ENCODE measurements at regions not wholly inside any gene's neighbourhood (a gene's known extent, or its start where the extent isn't known, plus 50 kb on each side); places are given as distances from the start of the nearest gene placed in this dataset.

GRCh38 chr19:27679399-27679798, 1533.6 kb downstream of the UQCRFS1 start:
- H3K4me1 ChIP-seq (replicated peaks; ENCODE audit: insufficient read depth), result no peaks in the 10 kb centered on the region
- no peak overlapping the region for H3K4me3 ChIP-seq
- no peak overlapping the region for H2AFZ ChIP-seq
- no TSS peak for BruUV-seq (replicated peaks)
- H3K9me2 ChIP-seq (ENCODE audit: insufficient read depth), result no peaks in the 10 kb centered on the region
- POLR2A ChIA-PET (ENCODE audit: unreplicated experiment), result no interaction called here
- DNase-seq, result no peak
- H3K9me3 ChIP-seq (ENCODE audit: insufficient read depth, low read depth), result no peaks in the 10 kb centered on the region
- CTCF ChIA-PET, result no interaction called here
- H3K27me3 ChIP-seq (ENCODE audit: insufficient read depth, low read depth), result peaks cover 27% of the 10 kb centered on the region
- no peak for TF ChIP-seq CTCF (conservative IDR thresholded peaks at IDR 0.05)
- TF ChIP-seq EZH2 (IDR thresholded peaks at IDR 0.05; ENCODE audit: low read depth), result no peak
- H3K36me3 ChIP-seq (ENCODE audit: low read depth), result no peaks in the 10 kb centered on the region
- H3K27ac ChIP-seq, result no peak overlapping the region
- no peaks in the 10 kb centered on the region for H3K79me2 ChIP-seq (ENCODE audit: low read depth)
- H3K4me2 ChIP-seq, result no peak overlapping the region
- no peaks in the 10 kb centered on the region for H4K20me1 ChIP-seq (ENCODE audit: insufficient read depth)
- no peaks in the 10 kb centered on the region for H3F3A ChIP-seq (ENCODE audit: insufficient read depth, low read depth)
- intact Hi-C loops (cut with micrococcal nuclease; ENCODE audit: unreplicated experiment), result no loop called here

- no peak for DNase-seq
- Histone ChIP-seq H4K20me1 (ENCODE audit: insufficient read depth) (no peaks in the 10 kb centered on the region), H3F3A (ENCODE audit: insufficient read depth, low read depth) (no peaks in the 10 kb centered on the region), H2AFZ (no peak overlapping the region), H3K27ac (no peak overlapping the region), H3K4me2 (no peak overlapping the region), H3K27me3 (ENCODE audit: insufficient read depth, low read depth) (peaks cover 43% of the 10 kb centered on the region), H3K4me3 (no peak overlapping the region), H3K4me1 (replicated peaks; ENCODE audit: insufficient read depth) (no peaks in the 10 kb centered on the region), H3K9me3 (ENCODE audit: insufficient read depth, low read depth) (no peaks in the 10 kb centered on the region), H3K9me2 (ENCODE audit: insufficient read depth) (no peaks in the 10 kb centered on the region), H3K36me3 (ENCODE audit: low read depth) (no peaks in the 10 kb centered on the region), H3K79me2 (ENCODE audit: low read depth) (no peaks in the 10 kb centered on the region)
- ChIA-PET CTCF (no interaction called here), POLR2A (ENCODE audit: unreplicated experiment) (no interaction called here)
- no TSS peak for BruUV-seq (replicated peaks)
- no peak for TF ChIP-seq CTCF (conservative IDR thresholded peaks at IDR 0.05)
- no peak for TF ChIP-seq EZH2 (IDR thresholded peaks at IDR 0.05; ENCODE audit: low read depth)
- intact Hi-C loops (cut with micrococcal nuclease; ENCODE audit: unreplicated experiment), result no loop called here
Observed at GRCh38 chr19:27676877-27677276, 1536.1 kb downstream of the UQCRFS1 start.

- ChIA-PET POLR2A (ENCODE audit: unreplicated experiment) (no interaction called here), CTCF (no interaction called here)
- no peaks in the 10 kb centered on the region for H3K4me1 ChIP-seq (replicated peaks; ENCODE audit: insufficient read depth)
- H4K20me1 ChIP-seq (ENCODE audit: insufficient read depth), result no peaks in the 10 kb centered on the region
- H3K36me3 ChIP-seq (ENCODE audit: low read depth), result no peaks in the 10 kb centered on the region
- H3K9me3 ChIP-seq (ENCODE audit: insufficient read depth, low read depth), result no peaks in the 10 kb centered on the region
- H3K4me3 ChIP-seq, result no peak overlapping the region
- H3K79me2 ChIP-seq (ENCODE audit: low read depth), result no peaks in the 10 kb centered on the region
- no peak for TF ChIP-seq CTCF (conservative IDR thresholded peaks at IDR 0.05)
- no peak for TF ChIP-seq EZH2 (IDR thresholded peaks at IDR 0.05; ENCODE audit: low read depth)
- H3K9me2 ChIP-seq (ENCODE audit: insufficient read depth), result no peaks in the 10 kb centered on the region
- intact Hi-C loops (cut with micrococcal nuclease; ENCODE audit: unreplicated experiment), result no loop called here
- peaks cover 43% of the 10 kb centered on the region for H3K27me3 ChIP-seq (ENCODE audit: insufficient read depth, low read depth)
- no peak overlapping the region for H3K4me2 ChIP-seq
- no peak for DNase-seq
- no peak overlapping the region for H2AFZ ChIP-seq
- H3K27ac ChIP-seq, result no peak overlapping the region
- no TSS peak for BruUV-seq (replicated peaks)
- H3F3A ChIP-seq (ENCODE audit: insufficient read depth, low read depth), result no peaks in the 10 kb centered on the region
Observed at GRCh38 chr19:27676334-27676733, 1536.6 kb downstream of the UQCRFS1 start.

Data from PC-9 (cell line).